Fibroblast of lung (primary cell): ENCODE measurements at regions not wholly inside any gene's neighbourhood (a gene's known extent, or its start where the extent isn't known, plus 50 kb on each side); places are given as distances from the start of the nearest gene placed in this dataset.

ENCODE experiments used
- EZH2 ChIP-seq: IDR thresholded peaks from 2 replicates; pipeline ENCODE4 v1.5.1; 2012; ENCODE audit warnings: low read length, control low read depth, mild to moderate bottlenecking; ENCODE audit errors: missing control alignments
- TF ChIP-seq, protein P1 (sequence below), 2 donors: IDR thresholded peaks in 1 of 2; conservative IDR thresholded peaks in 1 of 2; 1 replicate in 1 of 2; 2 replicates in 1 of 2; pipeline ENCODE4 v1.5.1; 2011 to 2012; ENCODE audit warnings: low read length in 2 of 2, control low read depth in 1 of 2, inconsistent platforms in 1 of 2, low read depth in 1 of 2, mild to moderate bottlenecking in 1 of 2

DNA sequence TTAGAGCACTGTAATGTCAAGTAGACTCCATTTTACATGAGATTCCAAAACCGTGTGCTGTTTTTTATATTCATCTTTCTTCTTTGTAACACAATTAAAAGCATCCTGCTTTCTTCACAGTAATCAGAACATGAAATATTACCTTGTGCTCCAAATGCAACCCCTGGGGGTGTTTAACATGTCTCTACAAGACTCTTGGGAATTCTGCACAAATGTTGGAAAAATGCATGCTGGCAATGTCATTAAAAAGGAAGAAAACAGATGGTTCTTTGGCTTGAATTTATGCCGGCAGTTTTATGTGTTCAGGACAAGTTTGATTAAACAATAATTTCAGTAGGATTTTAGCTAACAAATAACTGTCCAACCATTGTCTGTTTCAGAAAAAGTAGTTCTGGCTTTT lies 159.1 kb downstream of the LIG4 start:
- TF ChIP-seq, protein P1, sequence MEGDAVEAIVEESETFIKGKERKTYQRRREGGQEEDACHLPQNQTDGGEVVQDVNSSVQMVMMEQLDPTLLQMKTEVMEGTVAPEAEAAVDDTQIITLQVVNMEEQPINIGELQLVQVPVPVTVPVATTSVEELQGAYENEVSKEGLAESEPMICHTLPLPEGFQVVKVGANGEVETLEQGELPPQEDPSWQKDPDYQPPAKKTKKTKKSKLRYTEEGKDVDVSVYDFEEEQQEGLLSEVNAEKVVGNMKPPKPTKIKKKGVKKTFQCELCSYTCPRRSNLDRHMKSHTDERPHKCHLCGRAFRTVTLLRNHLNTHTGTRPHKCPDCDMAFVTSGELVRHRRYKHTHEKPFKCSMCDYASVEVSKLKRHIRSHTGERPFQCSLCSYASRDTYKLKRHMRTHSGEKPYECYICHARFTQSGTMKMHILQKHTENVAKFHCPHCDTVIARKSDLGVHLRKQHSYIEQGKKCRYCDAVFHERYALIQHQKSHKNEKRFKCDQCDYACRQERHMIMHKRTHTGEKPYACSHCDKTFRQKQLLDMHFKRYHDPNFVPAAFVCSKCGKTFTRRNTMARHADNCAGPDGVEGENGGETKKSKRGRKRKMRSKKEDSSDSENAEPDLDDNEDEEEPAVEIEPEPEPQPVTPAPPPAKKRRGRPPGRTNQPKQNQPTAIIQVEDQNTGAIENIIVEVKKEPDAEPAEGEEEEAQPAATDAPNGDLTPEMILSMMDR (conservative IDR thresholded peaks at IDR 0.05 in 1 of 2, IDR thresholded peaks at IDR 0.05 in 1 of 2; ENCODE audit: low read depth in 1 of 2, low read length in 2 of 2) = no peak
- no peak for TF ChIP-seq EZH2
